ENCODE measurements at regions not wholly inside any gene's neighbourhood (a gene's known extent, or its start where the extent isn't known, plus 50 kb on each side); places are given as distances from the start of the nearest gene placed in this dataset.

GRCh38 chr6:91718198-91718597 is 1131.3 kb upstream of the MAP3K7 start:
- H3K27me3 ChIP-seq (replicated peaks; ENCODE audit: insufficient read depth, low read depth, low read length, poor library complexity): no peaks in the 10 kb centered on the region
- BruUV-seq (replicated peaks): no TSS peak
- no peak overlapping the region for H3K4me3 ChIP-seq (ENCODE audit: low read depth, low read length, poor library complexity, severe bottlenecking)
- peaks cover 5% of the 10 kb centered on the region for H3K4me1 ChIP-seq (ENCODE audit: insufficient read depth, low read length, poor library complexity, severe bottlenecking)
- no peaks in the 10 kb centered on the region for H3K9me3 ChIP-seq (ENCODE audit: low read depth, low read length, poor library complexity, severe bottlenecking)
- no peak for DNase-seq (ENCODE audit: low spot score)
- CTCF ChIA-PET: no interaction called here
- no peak overlapping the region for H3K27ac ChIP-seq (ENCODE audit: low read depth, low read length, poor library complexity, severe bottlenecking)
- H3K36me3 ChIP-seq (ENCODE audit: insufficient read depth, low read length, poor library complexity, severe bottlenecking): no peaks in the 10 kb centered on the region
- intact Hi-C loops (cut with micrococcal nuclease; ENCODE audit: unreplicated experiment): no loop called here
- TF ChIP-seq EZH2 (IDR thresholded peaks at IDR 0.05; ENCODE audit: borderline replicate concordance, low read depth, low read length, poor library complexity, severe bottlenecking): no peak
- TF ChIP-seq, protein P1, sequence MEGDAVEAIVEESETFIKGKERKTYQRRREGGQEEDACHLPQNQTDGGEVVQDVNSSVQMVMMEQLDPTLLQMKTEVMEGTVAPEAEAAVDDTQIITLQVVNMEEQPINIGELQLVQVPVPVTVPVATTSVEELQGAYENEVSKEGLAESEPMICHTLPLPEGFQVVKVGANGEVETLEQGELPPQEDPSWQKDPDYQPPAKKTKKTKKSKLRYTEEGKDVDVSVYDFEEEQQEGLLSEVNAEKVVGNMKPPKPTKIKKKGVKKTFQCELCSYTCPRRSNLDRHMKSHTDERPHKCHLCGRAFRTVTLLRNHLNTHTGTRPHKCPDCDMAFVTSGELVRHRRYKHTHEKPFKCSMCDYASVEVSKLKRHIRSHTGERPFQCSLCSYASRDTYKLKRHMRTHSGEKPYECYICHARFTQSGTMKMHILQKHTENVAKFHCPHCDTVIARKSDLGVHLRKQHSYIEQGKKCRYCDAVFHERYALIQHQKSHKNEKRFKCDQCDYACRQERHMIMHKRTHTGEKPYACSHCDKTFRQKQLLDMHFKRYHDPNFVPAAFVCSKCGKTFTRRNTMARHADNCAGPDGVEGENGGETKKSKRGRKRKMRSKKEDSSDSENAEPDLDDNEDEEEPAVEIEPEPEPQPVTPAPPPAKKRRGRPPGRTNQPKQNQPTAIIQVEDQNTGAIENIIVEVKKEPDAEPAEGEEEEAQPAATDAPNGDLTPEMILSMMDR (conservative IDR thresholded peaks at IDR 0.05; ENCODE audit: low read depth, low read length): no peak
- POLR2A ChIA-PET (ENCODE audit: low non-redundant PET): no interaction called here

DNA sequence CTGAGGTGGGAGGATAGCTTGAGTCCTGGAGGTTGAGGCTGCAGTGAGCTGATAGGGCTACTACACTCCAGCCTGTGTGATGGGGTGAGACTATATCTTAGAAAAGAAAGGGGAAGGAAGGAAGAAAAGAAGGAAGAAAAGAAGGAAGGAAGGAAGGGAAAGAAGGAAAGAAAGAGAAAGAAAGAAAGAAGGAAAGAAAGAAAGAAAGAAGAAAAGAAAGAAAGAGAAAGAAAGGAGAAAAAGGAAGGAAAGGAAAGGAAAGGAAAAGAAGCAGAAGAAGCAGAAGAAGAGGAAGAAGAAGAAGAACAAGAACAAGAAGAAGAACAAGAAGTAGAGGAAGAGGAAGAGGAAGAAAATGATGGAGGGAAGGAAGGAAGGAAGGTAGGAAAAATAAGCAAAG is 1130.2 kb upstream of the MAP3K7 start:
- Histone ChIP-seq H3K4me1 (ENCODE audit: insufficient read depth, low read length, poor library complexity, severe bottlenecking) (peaks cover 5% of the 10 kb centered on the region), H3K27ac (ENCODE audit: low read depth, low read length, poor library complexity, severe bottlenecking) (no peak overlapping the region), H3K27me3 (replicated peaks; ENCODE audit: insufficient read depth, low read depth, low read length, poor library complexity) (no peaks in the 10 kb centered on the region), H3K9me3 (ENCODE audit: low read depth, low read length, poor library complexity, severe bottlenecking) (no peaks in the 10 kb centered on the region), H3K4me3 (ENCODE audit: low read depth, low read length, poor library complexity, severe bottlenecking) (no peak overlapping the region), H3K36me3 (ENCODE audit: insufficient read depth, low read length, poor library complexity, severe bottlenecking) (no peaks in the 10 kb centered on the region)
- BruUV-seq (replicated peaks): no TSS peak
- DNase-seq (ENCODE audit: low spot score): no peak
- ChIA-PET POLR2A (ENCODE audit: low non-redundant PET) (no interaction called here), CTCF (no interaction called here)
- intact Hi-C loops (cut with micrococcal nuclease; ENCODE audit: unreplicated experiment): no loop called here
- TF ChIP-seq EZH2 (IDR thresholded peaks at IDR 0.05; ENCODE audit: borderline replicate concordance, low read depth, low read length, poor library complexity, severe bottlenecking): no peak
- TF ChIP-seq, protein P1 (conservative IDR thresholded peaks at IDR 0.05; ENCODE audit: low read depth, low read length): no peak

DNA sequence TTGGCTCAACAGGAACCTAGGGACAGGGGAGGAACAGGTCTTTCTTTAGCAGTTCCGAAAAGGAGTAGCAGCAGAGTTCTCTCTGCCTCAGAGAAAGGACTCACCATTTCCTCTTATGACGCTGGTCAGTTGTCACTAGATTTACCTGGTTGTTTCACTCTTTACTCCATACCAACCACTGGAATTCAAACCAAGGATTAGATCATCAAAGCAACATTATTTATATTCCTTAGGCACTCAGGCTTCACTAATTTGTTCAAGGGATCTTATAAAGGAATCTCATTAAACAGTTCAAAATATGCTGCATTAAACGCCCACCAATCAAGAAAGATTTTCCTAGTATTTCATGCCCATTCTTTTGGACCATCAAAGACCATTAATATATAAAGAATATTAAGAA is 1129.5 kb upstream of the MAP3K7 start:
- CTCF ChIA-PET: no interaction called here
- Histone ChIP-seq H3K27ac (ENCODE audit: low read depth, low read length, poor library complexity, severe bottlenecking) (no peak overlapping the region), H3K4me3 (ENCODE audit: low read depth, low read length, poor library complexity, severe bottlenecking) (no peak overlapping the region), H3K36me3 (ENCODE audit: insufficient read depth, low read length, poor library complexity, severe bottlenecking) (no peaks in the 10 kb centered on the region), H3K4me1 (ENCODE audit: insufficient read depth, low read length, poor library complexity, severe bottlenecking) (peaks cover 5% of the 10 kb centered on the region), H3K27me3 (replicated peaks; ENCODE audit: insufficient read depth, low read depth, low read length, poor library complexity) (no peaks in the 10 kb centered on the region), H3K9me3 (ENCODE audit: low read depth, low read length, poor library complexity, severe bottlenecking) (no peaks in the 10 kb centered on the region)
- DNase-seq (ENCODE audit: low spot score): no peak
- POLR2A ChIA-PET (ENCODE audit: low non-redundant PET): no interaction called here
- intact Hi-C loops (cut with micrococcal nuclease; ENCODE audit: unreplicated experiment): no loop called here
- no peak for TF ChIP-seq EZH2 (IDR thresholded peaks at IDR 0.05; ENCODE audit: borderline replicate concordance, low read depth, low read length, poor library complexity, severe bottlenecking)
- TF ChIP-seq, protein P1 (conservative IDR thresholded peaks at IDR 0.05; ENCODE audit: low read depth, low read length): no peak
- BruUV-seq (replicated peaks): no TSS peak

Data from A673 (cell line).